ENCODE measurements at regions not wholly inside any gene's neighbourhood (a gene's known extent, or its start where the extent isn't known, plus 50 kb on each side); places are given as distances from the start of the nearest gene placed in this dataset.
"Not testable (repeated sequence)": the region's sequence is repeated elsewhere in the genome, so short reads cannot be mapped to it uniquely, and the experiment has no call there.

GRCh38 chr5:27439383-27439782 is 401.0 kb upstream of the CDH9 start:
- DNase-seq (ENCODE audit: low read depth in 1 of 2, low spot score in 2 of 2); H3K27ac ChIP-seq (ENCODE audit: low read depth, low read length); H3K4me1 ChIP-seq (replicated peaks in 1 of 4; ENCODE audit: control insufficient read depth in 3 of 4, insufficient read depth in 4 of 4, low read length in 3 of 4); H3K4ac ChIP-seq (replicated peaks; ENCODE audit: insufficient read length, low read depth, low read length); H3K79me1 ChIP-seq (ENCODE audit: low read depth, low read length); H4K91ac ChIP-seq (replicated peaks; ENCODE audit: insufficient read length, low read length); H3K14ac ChIP-seq (ENCODE audit: insufficient read length); H3K9me3 ChIP-seq (ENCODE audit: insufficient read depth in 2 of 2, low read depth in 1 of 2, low read length in 1 of 2); H4K20me1 ChIP-seq (replicated peaks in 1 of 2; ENCODE audit: control insufficient read depth in 1 of 2, insufficient read depth in 2 of 2, low read length in 2 of 2); H2BK5ac ChIP-seq (ENCODE audit: low read depth, low read length); H2BK15ac ChIP-seq (ENCODE audit: low read length); H3K9ac ChIP-seq (replicated peaks in 1 of 4; ENCODE audit: extremely low read depth in 1 of 4, low read depth in 3 of 4, low read length in 3 of 4); H3K4me3 ChIP-seq (ENCODE audit: extremely low read depth in 1 of 4, insufficient read depth in 2 of 4, low read depth in 3 of 4, low read length in 4 of 4); CTCF ChIA-PET (ENCODE audit: partially characterized antibody); H2BK20ac ChIP-seq (ENCODE audit: low read length); H3K79me2 ChIP-seq (ENCODE audit: control insufficient read depth in 1 of 2, insufficient read depth in 2 of 2, low read length in 2 of 2); H3K56ac ChIP-seq (replicated peaks; ENCODE audit: insufficient read length, low read depth, low read length); H2AFZ ChIP-seq (ENCODE audit: low read length); H3K23ac ChIP-seq (ENCODE audit: insufficient read length); H4K5ac ChIP-seq (ENCODE audit: insufficient read length, low read depth, low read length); H3K4me2 ChIP-seq (ENCODE audit: insufficient read depth in 1 of 2, low read depth in 2 of 2, low read length in 2 of 2); H3K36me3 ChIP-seq (ENCODE audit: control insufficient read depth in 2 of 4, insufficient read depth in 4 of 4, low read length in 3 of 4); POLR2A ChIA-PET (ENCODE audit: partially characterized antibody); H4K8ac ChIP-seq (ENCODE audit: extremely low read depth, insufficient read depth, low read length); H2BK12ac ChIP-seq (ENCODE audit: low read depth, low read length); H3K23me2 ChIP-seq (ENCODE audit: low read depth, low read length); H3K27me3 ChIP-seq (replicated peaks in 1 of 4; ENCODE audit: control insufficient read depth in 3 of 4, extremely low read depth in 1 of 4, insufficient read depth in 3 of 4, low read length in 3 of 4); H3K18ac ChIP-seq (ENCODE audit: extremely low read depth, low read length); H2BK120ac ChIP-seq (replicated peaks; ENCODE audit: low read depth, low read length); FAIRE-seq; H2AK5ac ChIP-seq (ENCODE audit: low read depth, low read length): not testable (repeated sequence)
- WGBS, 2 experiments (ENCODE audit: extremely low coverage in 1 of 2, insufficient coverage in 1 of 2, insufficient read length in 1 of 2, insufficient replicate concordance in 2 of 2, low coverage in 1 of 2, low lambda C conversion rate in 2 of 2, missing lambda C conversion rate in 1 of 2), result 90% methylated on average over 10 of the region's 20 CpGs; no CpG with 5 or more reads in 1 of the 2 experiments

Data from H1 (cell line).